Upper lobe of left lung (tissue), 6 donors: ENCODE measurements at regions not wholly inside any gene's neighbourhood (a gene's known extent, or its start where the extent isn't known, plus 50 kb on each side); places are given as distances from the start of the nearest gene placed in this dataset.

Experiments
- ATAC-seq, 2 donors: fragments of 200-7000 bp; cut with Tn5 transposase; one replicate each; pipeline ENCODE4 v1.9.1; 2022; ENCODE audit warnings: mild to moderate bottlenecking in 2 of 2, moderate library complexity in 2 of 2; ENCODE audit not compliant: low FRiP score in 2 of 2
- DNase-seq, 2 donors: peaks; one replicate each; pipeline ENCODE4 v3.0.0-alpha.2; 2019 to 2020
- H3K27ac ChIP-seq, 4 donors: fragments of 200-600 bp; sonication (generic); one replicate each; pipeline ENCODE4 v1.5.1; 2016 to 2019
- H3K27me3 ChIP-seq, 4 donors: fragments of 200-600 bp; sonication (generic); one replicate each; pipeline ENCODE4 v1.5.1; 2017 to 2019
- H3K36me3 ChIP-seq, 4 donors: fragments of 200-600 bp; sonication (generic); one replicate each; pipeline ENCODE4 v1.5.1; 2016 to 2019
- H3K4me1 ChIP-seq, 4 donors: fragments of 200-600 bp; sonication (generic); one replicate each; pipeline ENCODE4 v1.5.1; 2018 to 2019
- H3K4me3 ChIP-seq, 4 donors: fragments of 200-600 bp; sonication (generic); one replicate each; pipeline ENCODE4 v1.5.1; 2017 to 2019; ENCODE audit warnings: mild to moderate bottlenecking in 2 of 4, moderate library complexity in 1 of 4
- H3K9me3 ChIP-seq, 4 donors: fragments of 200-600 bp; sonication (generic); one replicate each; pipeline ENCODE4 v1.5.1; 2018 to 2019
- CTCF ChIP-seq, 6 experiments: fragments of 450-650 bp in 4 of 6; fragments of 200-600 bp in 2 of 6; sonication (generic) in 2 of 6; IDR thresholded peaks; one replicate each; pipeline ENCODE4 v1.5.1; 2016 to 2019; ENCODE audit warnings: antibody characterized with exemption in 6 of 6
- EP300 ChIP-seq, 4 donors: sonication (generic); formaldehyde crosslinking; IDR thresholded peaks; one replicate each; pipeline ENCODE4 v1.5.1; 2017; ENCODE audit warnings: antibody characterized with exemption in 4 of 4, control low read depth in 2 of 4
- POLR2A ChIP-seq, 4 donors: fragments of 450-650 bp; IDR thresholded peaks; one replicate each; pipeline ENCODE4 v1.5.1; 2016 to 2017; ENCODE audit warnings: antibody characterized with exemption in 4 of 4, mild to moderate bottlenecking in 2 of 4
- POLR2AphosphoS5 ChIP-seq, 2 donors: sonication (generic); formaldehyde crosslinking; IDR thresholded peaks; one replicate each; pipeline ENCODE4 v1.5.1; 2017; ENCODE audit warnings: antibody characterized with exemption in 2 of 2
- WGBS, 2 donors: methylation state at CpG; one replicate each; pipeline ENCODE4 v1.1.5; 2017 to 2018; 5-methylcytosine and 5-hydroxymethylcytosine counted together
- donor health status: DM: no; HTN: no; CAD: no; lungs with moderate emphysema.
- donor health status: DM: no; HTN: yes; CAD: no; lungs with severe emphysema.

GRCh38 chr5:9775339-9775738 lies 145.2 kb upstream of the TAS2R1 start:
- DNase-seq: no peak
- H3K4me3 ChIP-seq: no peak overlapping the region
- no peak overlapping the region for H3K27ac ChIP-seq
- no peaks in the 10 kb centered on the region for H3K36me3 ChIP-seq
- H3K27me3 ChIP-seq: no peaks in the 10 kb centered on the region
- no peak for ATAC-seq
- no peaks in the 10 kb centered on the region for H3K4me1 ChIP-seq
- H3K9me3 ChIP-seq: peaks cover 0 to 1% (median 0%) of the 10 kb centered on the region in 4 donors
- TF ChIP-seq POLR2AphosphoS5 (IDR thresholded peaks at IDR 0.05): no peak
- TF ChIP-seq CTCF (IDR thresholded peaks at IDR 0.05): no peak
- TF ChIP-seq EP300 (IDR thresholded peaks at IDR 0.05): no peak
- TF ChIP-seq POLR2A (IDR thresholded peaks at IDR 0.05): no peak

GRCh38 chr5:9774472-9775079 lies 144.4 kb upstream of the TAS2R1 start:
- ATAC-seq (peak in 1 of 2 donors; percentile 30), DNase-seq (no peak)
- H3K36me3 ChIP-seq: no peaks in the 10 kb centered on the region
- H3K9me3 ChIP-seq: no peaks in the 10 kb centered on the region
- WGBS, 2 donors: 78 to 88% methylated on average over 3 of the region's 3 CpGs
- no peak overlapping the region for H3K27ac ChIP-seq
- no peak overlapping the region for H3K4me3 ChIP-seq
- no peaks in the 10 kb centered on the region for H3K4me1 ChIP-seq
- TF ChIP-seq POLR2AphosphoS5 (IDR thresholded peaks at IDR 0.05): no peak
- TF ChIP-seq EP300 (IDR thresholded peaks at IDR 0.05): no peak
- no peak for TF ChIP-seq CTCF (IDR thresholded peaks at IDR 0.05)
- no peak for TF ChIP-seq POLR2A (IDR thresholded peaks at IDR 0.05)
- no peaks in the 10 kb centered on the region for H3K27me3 ChIP-seq

GRCh38 chr5:9771079-9771478 lies 140.9 kb upstream of the TAS2R1 start:
- ATAC-seq: no peak
- Histone ChIP-seq H3K4me1 (no peaks in the 10 kb centered on the region), H3K9me3 (no peaks in the 10 kb centered on the region), H3K27ac (no peak overlapping the region), H3K36me3 (no peaks in the 10 kb centered on the region), H3K27me3 (no peaks in the 10 kb centered on the region), H3K4me3 (no peak overlapping the region)
- WGBS, 2 donors: 39 to 60% methylated on average over 1 of the region's 1 CpG
- no peak for DNase-seq
- TF ChIP-seq EP300 (IDR thresholded peaks at IDR 0.05): no peak
- no peak for TF ChIP-seq CTCF (IDR thresholded peaks at IDR 0.05)
- no peak for TF ChIP-seq POLR2A (IDR thresholded peaks at IDR 0.05)
- TF ChIP-seq POLR2AphosphoS5 (IDR thresholded peaks at IDR 0.05): no peak

GRCh38 chr5:9766581-9766980 lies 136.4 kb upstream of the TAS2R1 start:
- Histone ChIP-seq H3K27ac (no peak overlapping the region), H3K27me3 (no peaks in the 10 kb centered on the region), H3K9me3 (no peaks in the 10 kb centered on the region), H3K4me1 (no peaks in the 10 kb centered on the region), H3K36me3 (no peaks in the 10 kb centered on the region), H3K4me3 (no peak overlapping the region)
- peak; percentile 19 to 68 for ATAC-seq
- TF ChIP-seq CTCF (IDR thresholded peaks at IDR 0.05) (no peak), EP300 (IDR thresholded peaks at IDR 0.05) (no peak), POLR2A (IDR thresholded peaks at IDR 0.05) (no peak), POLR2AphosphoS5 (IDR thresholded peaks at IDR 0.05) (no peak)
- 83 to 89% methylated on average over 3 of the region's 3 CpGs for WGBS, 2 donors
- DNase-seq: no peak

- no peaks in the 10 kb centered on the region for H3K36me3 ChIP-seq
- H3K4me3 ChIP-seq: no peak overlapping the region
- TF ChIP-seq EP300 (IDR thresholded peaks at IDR 0.05): no peak
- no peak for TF ChIP-seq CTCF (IDR thresholded peaks at IDR 0.05)
- TF ChIP-seq POLR2AphosphoS5 (IDR thresholded peaks at IDR 0.05): no peak
- no peak for TF ChIP-seq POLR2A (IDR thresholded peaks at IDR 0.05)
- ATAC-seq: no peak
- no peak overlapping the region for H3K27ac ChIP-seq
- no peaks in the 10 kb centered on the region for H3K27me3 ChIP-seq
- WGBS, 2 donors: 52 to 60% methylated on average over 4 of the region's 4 CpGs
- no peaks in the 10 kb centered on the region for H3K4me1 ChIP-seq
- no peaks in the 10 kb centered on the region for H3K9me3 ChIP-seq
- no peak for DNase-seq
Measured at GRCh38 chr5:9765419-9766140, 135.4 kb upstream of the TAS2R1 start.
